ENCODE measurements at regions not wholly inside any gene's neighbourhood (a gene's known extent, or its start where the extent isn't known, plus 50 kb on each side); places are given as distances from the start of the nearest gene placed in this dataset.

GRCh38 chr2:64283006-64283570, 138.9 kb upstream of the PELI1 start:
- Histone ChIP-seq H3K36me3 (ENCODE audit: control insufficient read depth, insufficient read depth, low read length) (no peaks in the 10 kb centered on the region), H3K4me3 (ENCODE audit: low read depth, low read length) (no peak overlapping the region), H3K27me3 (ENCODE audit: control insufficient read depth, insufficient read depth, low read length) (no peaks in the 10 kb centered on the region)
- DNase-seq (ENCODE audit: low read depth) = no peak
- POLR2A ChIA-PET = no interaction called here
- CTCF ChIA-PET = no interaction called here
- TF ChIP-seq, protein P1, sequence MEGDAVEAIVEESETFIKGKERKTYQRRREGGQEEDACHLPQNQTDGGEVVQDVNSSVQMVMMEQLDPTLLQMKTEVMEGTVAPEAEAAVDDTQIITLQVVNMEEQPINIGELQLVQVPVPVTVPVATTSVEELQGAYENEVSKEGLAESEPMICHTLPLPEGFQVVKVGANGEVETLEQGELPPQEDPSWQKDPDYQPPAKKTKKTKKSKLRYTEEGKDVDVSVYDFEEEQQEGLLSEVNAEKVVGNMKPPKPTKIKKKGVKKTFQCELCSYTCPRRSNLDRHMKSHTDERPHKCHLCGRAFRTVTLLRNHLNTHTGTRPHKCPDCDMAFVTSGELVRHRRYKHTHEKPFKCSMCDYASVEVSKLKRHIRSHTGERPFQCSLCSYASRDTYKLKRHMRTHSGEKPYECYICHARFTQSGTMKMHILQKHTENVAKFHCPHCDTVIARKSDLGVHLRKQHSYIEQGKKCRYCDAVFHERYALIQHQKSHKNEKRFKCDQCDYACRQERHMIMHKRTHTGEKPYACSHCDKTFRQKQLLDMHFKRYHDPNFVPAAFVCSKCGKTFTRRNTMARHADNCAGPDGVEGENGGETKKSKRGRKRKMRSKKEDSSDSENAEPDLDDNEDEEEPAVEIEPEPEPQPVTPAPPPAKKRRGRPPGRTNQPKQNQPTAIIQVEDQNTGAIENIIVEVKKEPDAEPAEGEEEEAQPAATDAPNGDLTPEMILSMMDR (IDR thresholded peaks at IDR 0.05; ENCODE audit: insufficient read depth, low read depth, low read length) = no peak

GRCh38 chr2:64283641-64284361, 139.6 kb upstream of the PELI1 start:
- TF ChIP-seq, protein P1 (IDR thresholded peaks at IDR 0.05; ENCODE audit: insufficient read depth, low read depth, low read length) = no peak

GRCh38 chr2:64284751-64285150, 140.5 kb upstream of the PELI1 start:
- Histone ChIP-seq H3K4me3 (ENCODE audit: low read depth, low read length) (no peak overlapping the region), H3K36me3 (ENCODE audit: control insufficient read depth, insufficient read depth, low read length) (no peaks in the 10 kb centered on the region), H3K27me3 (ENCODE audit: control insufficient read depth, insufficient read depth, low read length) (no peaks in the 10 kb centered on the region)
- CTCF ChIA-PET = no interaction called here
- no peak for DNase-seq (ENCODE audit: low read depth)
- TF ChIP-seq, protein P1 (IDR thresholded peaks at IDR 0.05; ENCODE audit: insufficient read depth, low read depth, low read length) = no peak
- POLR2A ChIA-PET = no interaction called here

More at GRCh38 chr2:64283641-64284361, 139.6 kb upstream of the PELI1 start:
- ChIA-PET POLR2A (interaction anchor here (0.5 to 0.7 kb wide), 2 partner anchors 142 to 371 kb away, joined by 3 read pairs; no protein-coding TSS in a partner anchor), CTCF (no interaction called here)
- no peak for DNase-seq (ENCODE audit: low read depth)
- H3K4me3 ChIP-seq (ENCODE audit: low read depth, low read length) = no peak overlapping the region
- H3K36me3 ChIP-seq (ENCODE audit: control insufficient read depth, insufficient read depth, low read length) = no peaks in the 10 kb centered on the region
- no peaks in the 10 kb centered on the region for H3K27me3 ChIP-seq (ENCODE audit: control insufficient read depth, insufficient read depth, low read length)

DNA sequence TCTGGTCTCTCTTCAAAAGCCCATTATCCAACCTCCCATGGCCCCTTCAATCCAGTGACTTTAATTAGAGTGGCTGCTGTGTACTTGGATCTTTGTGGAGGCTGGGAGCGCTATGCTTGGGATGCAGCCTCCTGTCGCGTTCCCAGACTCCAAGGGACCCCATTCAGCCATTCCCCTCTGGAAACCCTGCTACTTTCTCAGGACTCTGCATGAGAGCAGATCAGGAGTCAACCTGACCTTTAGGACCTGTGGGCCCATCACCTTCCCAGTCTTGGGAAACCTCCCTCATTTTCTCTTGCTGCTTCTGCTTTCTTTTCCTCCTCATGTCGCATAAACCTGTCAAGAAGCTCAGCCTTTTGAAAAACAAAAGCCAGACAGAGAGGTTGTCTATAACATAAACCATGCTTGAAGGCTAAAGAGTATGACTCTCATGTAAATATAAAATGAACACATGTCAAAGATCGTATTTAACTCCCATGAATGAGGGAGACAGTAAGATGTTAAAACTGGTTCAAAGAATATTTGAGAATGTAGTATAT, 143.1 kb upstream of the PELI1 start:
- no peak for DNase-seq (ENCODE audit: low read depth)
- ChIA-PET POLR2A (no interaction called here), CTCF (interaction anchor here (0.8 to 1.2 kb wide), 2 partner anchors 11 to 42 kb away, joined by 3 read pairs; no protein-coding TSS in a partner anchor)
- no peaks in the 10 kb centered on the region for H3K27me3 ChIP-seq (ENCODE audit: control insufficient read depth, insufficient read depth, low read length)
- TF ChIP-seq, protein P1 (IDR thresholded peaks at IDR 0.05; ENCODE audit: insufficient read depth, low read depth, low read length) = no peak
- H3K4me3 ChIP-seq (ENCODE audit: low read depth, low read length) = no peak overlapping the region
- H3K36me3 ChIP-seq (ENCODE audit: control insufficient read depth, insufficient read depth, low read length) = no peaks in the 10 kb centered on the region

GRCh38 chr2:64288321-64289193, 144.3 kb upstream of the PELI1 start:
- TF ChIP-seq, protein P1 (IDR thresholded peaks at IDR 0.05; ENCODE audit: insufficient read depth, low read depth, low read length) = no peak
- CTCF ChIA-PET = no interaction called here
- POLR2A ChIA-PET = no interaction called here
- peak; percentile 95 for DNase-seq (ENCODE audit: low read depth)
- Histone ChIP-seq H3K36me3 (ENCODE audit: control insufficient read depth, insufficient read depth, low read length) (no peaks in the 10 kb centered on the region), H3K27me3 (ENCODE audit: control insufficient read depth, insufficient read depth, low read length) (no peaks in the 10 kb centered on the region), H3K4me3 (ENCODE audit: low read depth, low read length) (no peak overlapping the region)
